HEK293 (cell line): ENCODE measurements at regions not wholly inside any gene's neighbourhood (a gene's known extent, or its start where the extent isn't known, plus 50 kb on each side); places are given as distances from the start of the nearest gene placed in this dataset.
A peak's percentile ranks its signal among the peaks of the same experiment; 100 is the strongest.

Experiments used
- CTCF ChIA-PET: fragments of 350-600 bp; formaldehyde crosslinking; extraction: SDS; loops from one replicate; lab custom pipeline; 2021; ENCODE audit warnings: antibody characterized with exemption; lab: Yijun Ruan, JAX
- POLR2A ChIA-PET: fragments of 300-600 bp; formaldehyde crosslinking; extraction: SDS; loops from one replicate; lab custom pipeline; 2020; ENCODE audit warnings: antibody characterized with exemption, inconsistent platforms; lab: Yijun Ruan, JAX
- H3K27ac ChIP-seq: fragments of 200-500 bp; sonication (Bioruptor generic); 2 replicates; pipeline ENCODE4 v1.5.1; 2014; ENCODE audit warnings: low read depth, low read length, control low read depth, inconsistent platforms; ENCODE audit errors: extremely low read depth
- H3K36me3 ChIP-seq, 2 experiments: fragments of 200-500 bp in 1 of 2; sonication (Bioruptor generic) in 1 of 2; 1 replicate in 1 of 2; 2 replicates in 1 of 2; pipeline ENCODE4 v1.5.1; 2014 to 2017; ENCODE audit warnings: inconsistent platforms in 2 of 2, low read length in 2 of 2; ENCODE audit not compliant: control insufficient read depth in 2 of 2, insufficient read depth in 1 of 2
- H3K4me1 ChIP-seq: fragments of 200-500 bp; sonication (Bioruptor generic); 2 replicates; pipeline ENCODE4 v1.5.1; 2014; ENCODE audit warnings: mild to moderate bottlenecking, low read length, inconsistent platforms; ENCODE audit not compliant: control insufficient read depth, insufficient read depth
- H3K4me3 ChIP-seq: 2 replicates; pipeline ENCODE4 v1.5.1; 2011; ENCODE audit warnings: low read depth, mild to moderate bottlenecking, control low read depth, low read length, moderate library complexity
- H3K9me3 ChIP-seq: fragments of 200-500 bp; sonication (Bioruptor generic); 2 replicates; pipeline ENCODE4 v1.5.1; 2014; ENCODE audit warnings: low read depth, low read length, inconsistent platforms; ENCODE audit not compliant: control insufficient read depth, insufficient read depth
- GLI2 ChIP-seq: fragments of 450-650 bp; formaldehyde crosslinking; IDR thresholded peaks from 2 replicates; pipeline ENCODE4; 2017; ENCODE audit warnings: missing biosample characterization, missing genetic modification characterization, low read depth, borderline replicate concordance
- GLIS1 ChIP-seq: fragments of 450-650 bp; formaldehyde crosslinking; IDR thresholded peaks from 2 replicates; pipeline ENCODE4 v1.5.1; 2016; ENCODE audit warnings: missing biosample characterization, missing genetic modification characterization
- ZBTB10 ChIP-seq: fragments of 450-650 bp; formaldehyde crosslinking; IDR thresholded peaks from 2 replicates; pipeline ENCODE4 v1.5.1; 2016; ENCODE audit warnings: missing biosample characterization, missing genetic modification characterization
- ZBTB17 ChIP-seq: fragments of 450-650 bp; formaldehyde crosslinking; IDR thresholded peaks from 2 replicates; pipeline ENCODE4 v1.5.1; 2016; ENCODE audit warnings: missing biosample characterization, missing genetic modification characterization
- ZBTB49 ChIP-seq: fragments of 450-650 bp; formaldehyde crosslinking; IDR thresholded peaks from 2 replicates; pipeline ENCODE4 v1.5.1; 2016; ENCODE audit warnings: missing biosample characterization, missing genetic modification characterization, low read depth
- ZFHX2 ChIP-seq: fragments of 450-650 bp; formaldehyde crosslinking; conservative IDR thresholded peaks from 2 replicates; pipeline ENCODE4 v1.5.1; 2016; ENCODE audit warnings: missing biosample characterization, missing genetic modification characterization
- ZFP3 ChIP-seq: fragments of 450-650 bp; formaldehyde crosslinking; IDR thresholded peaks from 2 replicates; pipeline ENCODE4 v1.5.1; 2016; ENCODE audit warnings: low read depth, missing biosample characterization, missing genetic modification characterization
- ZFP37 ChIP-seq: fragments of 450-650 bp; formaldehyde crosslinking; IDR thresholded peaks from 2 replicates; pipeline ENCODE4 v1.5.1; 2016; ENCODE audit warnings: missing biosample characterization, missing genetic modification characterization
- ZIC2 ChIP-seq: fragments of 450-650 bp; formaldehyde crosslinking; IDR thresholded peaks from 2 replicates; pipeline ENCODE4 v1.5.1; 2016; ENCODE audit warnings: missing biosample characterization, missing genetic modification characterization
- ZNF10 ChIP-seq: fragments of 450-650 bp; formaldehyde crosslinking; IDR thresholded peaks from 2 replicates; pipeline ENCODE4 v1.5.1; 2017; ENCODE audit warnings: missing biosample characterization, missing genetic modification characterization
- ZNF114 ChIP-seq: fragments of 450-650 bp; formaldehyde crosslinking; IDR thresholded peaks from 2 replicates; pipeline ENCODE4 v1.5.0; 2017; ENCODE audit warnings: missing biosample characterization, missing genetic modification characterization
- ZNF146 ChIP-seq: fragments of 450-650 bp; formaldehyde crosslinking; IDR thresholded peaks from 2 replicates; pipeline ENCODE4 v1.5.1; 2016; ENCODE audit warnings: missing biosample characterization, missing genetic modification characterization
- ZNF169 ChIP-seq: fragments of 450-650 bp; formaldehyde crosslinking; IDR thresholded peaks from 2 replicates; pipeline ENCODE4 v1.5.1; 2016; ENCODE audit warnings: missing biosample characterization, missing genetic modification characterization
- ZNF223 ChIP-seq: fragments of 450-650 bp; formaldehyde crosslinking; IDR thresholded peaks from 2 replicates; pipeline ENCODE4 v1.5.1; 2016; ENCODE audit warnings: missing biosample characterization, missing genetic modification characterization
- ZNF302 ChIP-seq: fragments of 450-650 bp; formaldehyde crosslinking; IDR thresholded peaks from 2 replicates; pipeline ENCODE4 v1.5.1; 2016; ENCODE audit warnings: missing biosample characterization, missing genetic modification characterization, low read depth
- ZNF529 ChIP-seq: fragments of 450-650 bp; formaldehyde crosslinking; IDR thresholded peaks from 2 replicates; pipeline ENCODE4 v1.5.1; 2017; ENCODE audit warnings: missing genetic modification characterization, missing biosample characterization; ENCODE audit not compliant: insufficient replicate concordance
- ZNF585B ChIP-seq: fragments of 450-650 bp; formaldehyde crosslinking; IDR thresholded peaks from 2 replicates; pipeline ENCODE4 v1.5.1; 2016; ENCODE audit warnings: missing biosample characterization, missing genetic modification characterization
- ZNF629 ChIP-seq: fragments of 450-650 bp; formaldehyde crosslinking; IDR thresholded peaks from 2 replicates; pipeline ENCODE4 v1.5.1; 2017; ENCODE audit warnings: missing biosample characterization, missing genetic modification characterization
- ZNF660 ChIP-seq: fragments of 450-650 bp; IDR thresholded peaks from 2 replicates; pipeline ENCODE4 v1.5.1; 2018; ENCODE audit warnings: missing biosample characterization, mild to moderate bottlenecking, missing genetic modification characterization
- ZNF670 ChIP-seq: fragments of 450-650 bp; formaldehyde crosslinking; IDR thresholded peaks from 2 replicates; pipeline ENCODE4 v1.5.1; 2016; ENCODE audit warnings: missing biosample characterization, missing genetic modification characterization, low read depth
- ZNF776 ChIP-seq: fragments of 450-650 bp; formaldehyde crosslinking; IDR thresholded peaks from 2 replicates; pipeline ENCODE4 v1.5.0; 2017; ENCODE audit warnings: missing biosample characterization, missing genetic modification characterization, borderline replicate concordance
- ZSCAN30 ChIP-seq: fragments of 450-650 bp; IDR thresholded peaks from 2 replicates; pipeline ENCODE4 v1.5.1; 2018; ENCODE audit warnings: missing biosample characterization, mild to moderate bottlenecking, missing genetic modification characterization, moderate library complexity
- TF ChIP-seq, protein P1 (sequence below): fragments of 450-650 bp; formaldehyde crosslinking; IDR thresholded peaks from 2 replicates; pipeline ENCODE4 v1.5.1; 2017; ENCODE audit warnings: missing biosample characterization, missing genetic modification characterization
- TF ChIP-seq, protein P2 (sequence below): fragments of 450-650 bp; formaldehyde crosslinking; IDR thresholded peaks from 2 replicates; pipeline ENCODE4 v1.5.1; 2016; ENCODE audit warnings: missing biosample characterization, missing genetic modification characterization

DNA sequence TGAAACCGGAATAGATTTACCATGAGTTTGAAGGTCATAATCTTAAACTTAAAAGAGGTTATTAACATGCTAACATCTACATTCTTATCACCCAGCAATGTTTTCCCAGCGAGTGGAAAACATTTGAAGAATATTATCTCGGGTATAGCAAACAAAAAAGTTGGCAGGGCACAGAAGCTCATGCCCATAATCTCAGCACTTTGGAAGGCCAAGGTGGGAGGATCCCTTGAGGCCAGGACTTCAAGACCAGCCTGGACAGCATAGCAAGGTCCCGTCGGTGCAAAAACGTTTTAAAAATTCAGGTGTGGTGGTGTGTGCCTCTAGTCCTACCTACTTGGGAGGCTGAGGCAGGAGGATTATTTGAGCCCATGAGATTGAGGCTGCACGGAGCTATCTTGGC is 213.5 kb downstream of the MANEA start:
- Histone ChIP-seq H3K36me3 (no peaks in the 10 kb centered on the region), H3K4me3 (no peak overlapping the region), H3K9me3 (no peaks in the 10 kb centered on the region), H3K4me1 (no peaks in the 10 kb centered on the region), H3K27ac (no peak overlapping the region)
- ChIA-PET POLR2A (no interaction called here), CTCF (no interaction called here)
- no peak for TF ChIP-seq ZBTB10 (tag by site-specific recombination)
- TF ChIP-seq ZNF585B (tag by site-specific recombination) = no peak
- no peak for TF ChIP-seq ZIC2 (tag by site-specific recombination)
- TF ChIP-seq ZNF302 = no peak
- TF ChIP-seq ZNF146 = no peak
- TF ChIP-seq ZBTB17 (tag by site-specific recombination) = no peak
- TF ChIP-seq GLIS1 = no peak
- TF ChIP-seq ZNF670 = no peak
- TF ChIP-seq ZNF169 (tag by site-specific recombination) = no peak
- no peak for TF ChIP-seq ZNF629 (tag by site-specific recombination)
- TF ChIP-seq, protein P1, sequence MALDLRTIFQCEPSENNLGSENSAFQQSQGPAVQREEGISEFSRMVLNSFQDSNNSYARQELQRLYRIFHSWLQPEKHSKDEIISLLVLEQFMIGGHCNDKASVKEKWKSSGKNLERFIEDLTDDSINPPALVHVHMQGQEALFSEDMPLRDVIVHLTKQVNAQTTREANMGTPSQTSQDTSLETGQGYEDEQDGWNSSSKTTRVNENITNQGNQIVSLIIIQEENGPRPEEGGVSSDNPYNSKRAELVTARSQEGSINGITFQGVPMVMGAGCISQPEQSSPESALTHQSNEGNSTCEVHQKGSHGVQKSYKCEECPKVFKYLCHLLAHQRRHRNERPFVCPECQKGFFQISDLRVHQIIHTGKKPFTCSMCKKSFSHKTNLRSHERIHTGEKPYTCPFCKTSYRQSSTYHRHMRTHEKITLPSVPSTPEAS (tag by site-specific recombination) = no peak
- TF ChIP-seq ZFHX2 (tag by site-specific recombination) = no peak
- TF ChIP-seq ZNF529 = no peak
- no peak for TF ChIP-seq ZFP37 (tag by site-specific recombination)
- no peak for TF ChIP-seq ZNF776 (tag by site-specific recombination)
- TF ChIP-seq ZFP3 (tag by site-specific recombination) = no peak
- no peak for TF ChIP-seq GLI2
- no peak for TF ChIP-seq ZBTB49

DNA sequence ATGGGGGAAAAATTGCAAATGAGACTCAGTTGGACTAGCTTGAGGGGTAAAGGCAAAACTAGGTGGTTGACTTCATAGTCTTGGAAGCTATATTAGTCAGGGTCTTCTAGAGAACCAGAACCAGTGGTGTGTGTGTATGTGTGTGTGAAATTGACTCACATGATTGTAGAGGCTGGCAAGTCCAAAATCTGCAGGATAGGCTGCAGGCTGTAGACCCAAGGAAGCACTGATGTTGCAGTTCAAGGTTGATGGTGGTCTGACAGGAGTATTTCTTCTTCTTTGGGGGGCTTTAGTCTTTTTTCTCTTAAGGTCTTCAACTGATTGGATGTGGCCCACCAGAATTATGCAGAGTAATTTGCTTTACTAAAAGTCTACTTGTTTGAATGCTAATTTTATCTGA is 217.4 kb downstream of the MANEA start:
- no peak for TF ChIP-seq ZNF114 (tag by site-specific recombination)
- TF ChIP-seq ZNF660 (tag by site-specific recombination) = no peak
- TF ChIP-seq, protein P2, sequence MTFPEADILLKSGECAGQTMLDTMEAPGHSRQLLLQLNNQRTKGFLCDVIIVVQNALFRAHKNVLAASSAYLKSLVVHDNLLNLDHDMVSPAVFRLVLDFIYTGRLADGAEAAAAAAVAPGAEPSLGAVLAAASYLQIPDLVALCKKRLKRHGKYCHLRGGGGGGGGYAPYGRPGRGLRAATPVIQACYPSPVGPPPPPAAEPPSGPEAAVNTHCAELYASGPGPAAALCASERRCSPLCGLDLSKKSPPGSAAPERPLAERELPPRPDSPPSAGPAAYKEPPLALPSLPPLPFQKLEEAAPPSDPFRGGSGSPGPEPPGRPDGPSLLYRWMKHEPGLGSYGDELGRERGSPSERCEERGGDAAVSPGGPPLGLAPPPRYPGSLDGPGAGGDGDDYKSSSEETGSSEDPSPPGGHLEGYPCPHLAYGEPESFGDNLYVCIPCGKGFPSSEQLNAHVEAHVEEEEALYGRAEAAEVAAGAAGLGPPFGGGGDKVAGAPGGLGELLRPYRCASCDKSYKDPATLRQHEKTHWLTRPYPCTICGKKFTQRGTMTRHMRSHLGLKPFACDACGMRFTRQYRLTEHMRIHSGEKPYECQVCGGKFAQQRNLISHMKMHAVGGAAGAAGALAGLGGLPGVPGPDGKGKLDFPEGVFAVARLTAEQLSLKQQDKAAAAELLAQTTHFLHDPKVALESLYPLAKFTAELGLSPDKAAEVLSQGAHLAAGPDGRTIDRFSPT = no peak
- no peak for TF ChIP-seq ZBTB10 (tag by site-specific recombination)
- TF ChIP-seq ZSCAN30 = no peak
- 0 out of 2 replicates have a peak, but pooled peaks have one; percentile 13 for TF ChIP-seq ZNF10 (tag by site-specific recombination)
- TF ChIP-seq ZNF223 (tag by site-specific recombination) = no peak
- no peak overlapping the region for H3K4me3 ChIP-seq
- ChIA-PET POLR2A (no interaction called here), CTCF (no interaction called here)
- H3K9me3 ChIP-seq = no peaks in the 10 kb centered on the region
- H3K4me1 ChIP-seq = no peaks in the 10 kb centered on the region
- no peaks in the 10 kb centered on the region for H3K36me3 ChIP-seq
- no peak overlapping the region for H3K27ac ChIP-seq
